Skin of body (tissue), 1 donor: ENCODE measurements at regions not wholly inside any gene's neighbourhood (a gene's known extent, or its start where the extent isn't known, plus 50 kb on each side); places are given as distances from the start of the nearest gene placed in this dataset.

Experiments
- DNase-seq: peaks from one replicate; lab custom pipeline; 2025; lab: John Stamatoyannopoulos, UW

- DNase-seq, result no peak
Measured at GRCh38 chr10:9875353-9875752, 1142.3 kb upstream of the CELF2 start.

- DNase-seq, result no peak
Measured at GRCh38 chr10:9877978-9878377, 1139.7 kb upstream of the CELF2 start.

- DNase-seq, result no peak
Measured at GRCh38 chr10:9878383-9878782, 1139.3 kb upstream of the CELF2 start.

- DNase-seq, result no peak
Measured at GRCh38 chr10:9885761-9886160, 1131.9 kb upstream of the CELF2 start.

- DNase-seq, result no peak
Measured at GRCh38 chr10:9886772-9887171, 1130.9 kb upstream of the CELF2 start.

GRCh38 chr10:9895453-9895852 lies 1122.2 kb upstream of the CELF2 start:
- DNase-seq, result no peak

GRCh38 chr10:9895981-9896380 lies 1121.7 kb upstream of the CELF2 start:
- DNase-seq, result no peak

GRCh38 chr10:9898633-9899395 lies 1118.9 kb upstream of the CELF2 start:
- DNase-seq, result no peak

- DNase-seq, result peak; percentile 72
Measured at GRCh38 chr10:9900751-9901150, 1116.9 kb upstream of the CELF2 start.

GRCh38 chr10:9901971-9902370 lies 1115.7 kb upstream of the CELF2 start:
- DNase-seq, result no peak

- peak; percentile 4 for DNase-seq
Measured at GRCh38 chr10:9910446-9910845, 1107.2 kb upstream of the CELF2 start.

GRCh38 chr10:9911488-9911887 lies 1106.2 kb upstream of the CELF2 start:
- no peak for DNase-seq

GRCh38 chr10:9913876-9914514 lies 1103.7 kb upstream of the CELF2 start:
- DNase-seq, result no peak

- no peak for DNase-seq
Measured at GRCh38 chr10:9921544-9921943, 1096.1 kb upstream of the CELF2 start.

GRCh38 chr10:9922126-9922870 lies 1095.4 kb upstream of the CELF2 start:
- DNase-seq, result no peak

- DNase-seq, result no peak
Measured at GRCh38 chr10:9926003-9926402, 1091.7 kb upstream of the CELF2 start.

GRCh38 chr10:9926881-9927280 lies 1090.8 kb upstream of the CELF2 start:
- DNase-seq, result no peak

GRCh38 chr10:9939716-9940115 lies 1078.0 kb upstream of the CELF2 start:
- DNase-seq, result no peak

- DNase-seq, result no peak
Measured at GRCh38 chr10:9944690-9945089, 1073.0 kb upstream of the CELF2 start.

GRCh38 chr10:9950070-9950469 lies 1067.6 kb upstream of the CELF2 start:
- no peak for DNase-seq

- DNase-seq, result no peak
Measured at GRCh38 chr10:9951481-9952257, 1066.0 kb upstream of the CELF2 start.

GRCh38 chr10:9957351-9957750 lies 1060.3 kb upstream of the CELF2 start:
- DNase-seq, result no peak
